RKO (cell line): ENCODE measurements at regions not wholly inside any gene's neighbourhood (a gene's known extent, or its start where the extent isn't known, plus 50 kb on each side); places are given as distances from the start of the nearest gene placed in this dataset.
"Not testable (repeated sequence)": the region's sequence is repeated elsewhere in the genome, so short reads cannot be mapped to it uniquely, and the experiment has no call there.

Experiments used
- DNase-seq: peaks from one replicate; pipeline ENCODE4 v3.0.0-alpha.2; 2016; ENCODE audit warnings: low spot score

- not testable (repeated sequence) for DNase-seq
These were observed 141.6 kb downstream of the FZD1 start for GRCh38 chr7:91405873-91406272.

GRCh38 chr7:91407942-91408341 lies 143.7 kb downstream of the FZD1 start:
- DNase-seq, result no peak

- DNase-seq, result no peak
These were observed 144.3 kb downstream of the FZD1 start for GRCh38 chr7:91408388-91409154.

- DNase-seq, result no peak
These were observed 146.8 kb downstream of the FZD1 start for GRCh38 chr7:91411060-91411459.

- DNase-seq, result no peak
These were observed 148.1 kb downstream of the FZD1 start for GRCh38 chr7:91412298-91412697.

- DNase-seq, result no peak
These were observed 150.5 kb downstream of the FZD1 start for GRCh38 chr7:91414734-91415133.

- no peak for DNase-seq
These were observed 152.1 kb downstream of the FZD1 start for GRCh38 chr7:91416155-91416865.

GRCh38 chr7:91420606-91421005 lies 156.4 kb downstream of the FZD1 start:
- no peak for DNase-seq

- no peak for DNase-seq
These were observed 156.8 kb downstream of the FZD1 start for GRCh38 chr7:91421018-91421417.

GRCh38 chr7:91424371-91424770 lies 160.1 kb downstream of the FZD1 start:
- DNase-seq, result no peak

- DNase-seq, result no peak
These were observed 160.9 kb downstream of the FZD1 start for GRCh38 chr7:91425149-91425548.

GRCh38 chr7:91427051-91427450 lies 162.8 kb downstream of the FZD1 start:
- DNase-seq, result no peak

- DNase-seq, result no peak
These were observed 167.4 kb downstream of the FZD1 start for GRCh38 chr7:91431601-91432000.

- no peak for DNase-seq
These were observed 170.6 kb downstream of the FZD1 start for GRCh38 chr7:91434836-91435235.

GRCh38 chr7:91435381-91436059 lies 171.3 kb downstream of the FZD1 start:
- DNase-seq, result no peak

GRCh38 chr7:91436655-91437054 lies 172.4 kb downstream of the FZD1 start:
- no peak for DNase-seq

GRCh38 chr7:91440198-91440597 lies 176.0 kb downstream of the FZD1 start:
- DNase-seq, result not testable (repeated sequence)

GRCh38 chr7:91443862-91444261 lies 179.6 kb downstream of the FZD1 start:
- no peak for DNase-seq

GRCh38 chr7:91446819-91447218 lies 182.6 kb downstream of the FZD1 start:
- DNase-seq, result no peak

GRCh38 chr7:91455411-91455810 lies 191.2 kb downstream of the FZD1 start:
- no peak for DNase-seq

- DNase-seq, result no peak
These were observed 193.0 kb downstream of the FZD1 start for GRCh38 chr7:91457208-91457607.

GRCh38 chr7:91459539-91459938 lies 195.3 kb downstream of the FZD1 start:
- peak; percentile 18 for DNase-seq

GRCh38 chr7:91462316-91462715 lies 198.1 kb downstream of the FZD1 start:
- no peak for DNase-seq
